ENCODE measurements at regions not wholly inside any gene's neighbourhood (a gene's known extent, or its start where the extent isn't known, plus 50 kb on each side); places are given as distances from the start of the nearest gene placed in this dataset.
A peak's percentile ranks its signal among the peaks of the same experiment; 100 is the strongest.

GRCh38 chrX:52261125-52261462 lies 76.4 kb downstream of the MAGED4 start:
- POLR2A ChIA-PET = interaction anchor here (0.7 to 1.7 kb wide), 4 partner anchors 11 to 674 kb away, joined by 3 to 13 read pairs (median 5); no protein-coding TSS in a partner anchor
- H3K36me3 ChIP-seq (ENCODE audit: control insufficient read depth in 2 of 2, insufficient read depth in 1 of 2, low read length in 2 of 2) = no peaks in the 10 kb centered on the region
- H3K27ac ChIP-seq (ENCODE audit: extremely low read depth, low read depth, low read length) = no peak overlapping the region; the same call in 1 of the 2 replicates
- peak overlapping the region; percentile 78 for H3K4me3 ChIP-seq (ENCODE audit: low read depth, low read length)
- peaks cover 3% of the 10 kb centered on the region; the same call in 1 of the 2 replicates for H3K4me1 ChIP-seq (ENCODE audit: control insufficient read depth, insufficient read depth, low read length)
- H3K9me3 ChIP-seq (ENCODE audit: control insufficient read depth, insufficient read depth, low read depth, low read length) = no peaks in the 10 kb centered on the region
- TF ChIP-seq, protein P1, sequence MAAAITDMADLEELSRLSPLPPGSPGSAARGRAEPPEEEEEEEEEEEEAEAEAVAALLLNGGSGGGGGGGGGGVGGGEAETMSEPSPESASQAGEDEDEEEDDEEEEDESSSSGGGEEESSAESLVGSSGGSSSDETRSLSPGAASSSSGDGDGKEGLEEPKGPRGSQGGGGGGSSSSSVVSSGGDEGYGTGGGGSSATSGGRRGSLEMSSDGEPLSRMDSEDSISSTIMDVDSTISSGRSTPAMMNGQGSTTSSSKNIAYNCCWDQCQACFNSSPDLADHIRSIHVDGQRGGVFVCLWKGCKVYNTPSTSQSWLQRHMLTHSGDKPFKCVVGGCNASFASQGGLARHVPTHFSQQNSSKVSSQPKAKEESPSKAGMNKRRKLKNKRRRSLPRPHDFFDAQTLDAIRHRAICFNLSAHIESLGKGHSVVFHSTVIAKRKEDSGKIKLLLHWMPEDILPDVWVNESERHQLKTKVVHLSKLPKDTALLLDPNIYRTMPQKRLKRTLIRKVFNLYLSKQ (tag by site-specific recombination; IDR thresholded peaks at IDR 0.05; ENCODE audit: borderline replicate concordance) = no peak
- TF ChIP-seq ZNF629 (tag by site-specific recombination; IDR thresholded peaks at IDR 0.05) = no peak
- TF ChIP-seq ZNF521 (tag by site-specific recombination; IDR thresholded peaks at IDR 0.05) = no peak
- TF ChIP-seq PRDM6 (tag by site-specific recombination; IDR thresholded peaks at IDR 0.05) = no peak
- no peak for TF ChIP-seq GLI2 (tag by site-specific recombination; IDR thresholded peaks at IDR 0.05; ENCODE audit: borderline replicate concordance, low read depth)
- TF ChIP-seq ZNF610 (tag by site-specific recombination; IDR thresholded peaks at IDR 0.05; ENCODE audit: borderline replicate concordance) = no peak
- TF ChIP-seq ZNF239 (tag by site-specific recombination; IDR thresholded peaks at IDR 0.05) = no peak
- TF ChIP-seq, protein P2, sequence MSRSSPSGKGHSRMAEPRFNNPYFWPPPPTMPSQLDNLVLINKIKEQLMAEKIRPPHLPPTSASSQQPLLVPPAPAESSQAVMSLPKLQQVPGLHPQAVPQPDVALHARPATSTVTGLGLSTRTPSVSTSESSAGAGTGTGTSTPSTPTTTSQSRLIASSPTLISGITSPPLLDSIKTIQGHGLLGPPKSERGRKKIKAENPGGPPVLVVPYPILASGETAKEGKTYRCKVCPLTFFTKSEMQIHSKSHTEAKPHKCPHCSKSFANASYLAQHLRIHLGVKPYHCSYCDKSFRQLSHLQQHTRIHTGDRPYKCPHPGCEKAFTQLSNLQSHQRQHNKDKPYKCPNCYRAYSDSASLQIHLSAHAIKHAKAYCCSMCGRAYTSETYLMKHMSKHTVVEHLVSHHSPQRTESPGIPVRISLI (tag by site-specific recombination; IDR thresholded peaks at IDR 0.05) = no peak
- no peak for TF ChIP-seq ZNF398 (tag by site-specific recombination; IDR thresholded peaks at IDR 0.05)
- no peak for TF ChIP-seq ZNF548 (tag by site-specific recombination; IDR thresholded peaks at IDR 0.05)
- no peak for TF ChIP-seq ZNF624 (tag by site-specific recombination; IDR thresholded peaks at IDR 0.05)
- TF ChIP-seq, protein P3, sequence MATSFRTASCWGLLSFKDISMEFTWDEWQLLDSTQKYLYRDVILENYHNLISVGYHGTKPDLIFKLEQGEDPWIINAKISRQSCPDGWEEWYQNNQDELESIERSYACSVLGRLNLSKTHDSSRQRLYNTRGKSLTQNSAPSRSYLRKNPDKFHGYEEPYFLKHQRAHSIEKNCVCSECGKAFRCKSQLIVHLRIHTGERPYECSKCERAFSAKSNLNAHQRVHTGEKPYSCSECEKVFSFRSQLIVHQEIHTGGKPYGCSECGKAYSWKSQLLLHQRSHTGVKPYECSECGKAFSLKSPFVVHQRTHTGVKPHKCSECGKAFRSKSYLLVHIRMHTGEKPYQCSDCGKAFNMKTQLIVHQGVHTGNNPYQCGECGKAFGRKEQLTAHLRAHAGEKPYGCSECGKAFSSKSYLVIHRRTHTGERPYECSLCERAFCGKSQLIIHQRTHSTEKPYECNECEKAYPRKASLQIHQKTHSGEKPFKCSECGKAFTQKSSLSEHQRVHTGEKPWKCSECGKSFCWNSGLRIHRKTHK (tag by site-specific recombination; IDR thresholded peaks at IDR 0.05) = no peak
- no peak for TF ChIP-seq ZNF23 (tag by site-specific recombination; IDR thresholded peaks at IDR 0.05; ENCODE audit: borderline replicate concordance)
- TF ChIP-seq PRDM1 (tag by site-specific recombination; IDR thresholded peaks at IDR 0.05) = no peak
- no peak for TF ChIP-seq ZNF571 (tag by site-specific recombination; IDR thresholded peaks at IDR 0.05)
- TF ChIP-seq ZNF132 (tag by site-specific recombination; IDR thresholded peaks at IDR 0.05; ENCODE audit: borderline replicate concordance) = no peak
- TF ChIP-seq ZNF184 (tag by site-specific recombination; IDR thresholded peaks at IDR 0.05) = no peak
- TF ChIP-seq ZNF670 (tag by site-specific recombination; IDR thresholded peaks at IDR 0.05; ENCODE audit: low read depth) = no peak
- no peak for TF ChIP-seq ZNF133 (tag by site-specific recombination; IDR thresholded peaks at IDR 0.05)
- CTCF ChIA-PET = interaction anchor here (0.6 to 1.2 kb wide), 3 partner anchors 119 to 1143 kb away, joined by 3 read pairs; no protein-coding TSS in a partner anchor
